ENCODE measurements at regions not wholly inside any gene's neighbourhood (a gene's known extent, or its start where the extent isn't known, plus 50 kb on each side); places are given as distances from the start of the nearest gene placed in this dataset.

- TF ChIP-seq CTCF (conservative IDR thresholded peaks at IDR 0.05; ENCODE audit: low read depth, low read length) (no peak), EZH2 (IDR thresholded peaks at IDR 0.05; ENCODE audit: low read length, unreplicated experiment) (no peak), EZH2phosphoT487 (IDR thresholded peaks at IDR 0.05; ENCODE audit: borderline replicate concordance, low read length) (no peak)
Measured at GRCh38 chr6:126779331-126779730, 339.1 kb upstream of the RSPO3 start.
